HT-29 (cell line): ENCODE measurements at regions not wholly inside any gene's neighbourhood (a gene's known extent, or its start where the extent isn't known, plus 50 kb on each side); places are given as distances from the start of the nearest gene placed in this dataset.

Experiments used
- DNase-seq: peaks from one replicate; pipeline ENCODE4 v3.0.0-alpha.2; 2015; ENCODE audit warnings: low spot score

DNA sequence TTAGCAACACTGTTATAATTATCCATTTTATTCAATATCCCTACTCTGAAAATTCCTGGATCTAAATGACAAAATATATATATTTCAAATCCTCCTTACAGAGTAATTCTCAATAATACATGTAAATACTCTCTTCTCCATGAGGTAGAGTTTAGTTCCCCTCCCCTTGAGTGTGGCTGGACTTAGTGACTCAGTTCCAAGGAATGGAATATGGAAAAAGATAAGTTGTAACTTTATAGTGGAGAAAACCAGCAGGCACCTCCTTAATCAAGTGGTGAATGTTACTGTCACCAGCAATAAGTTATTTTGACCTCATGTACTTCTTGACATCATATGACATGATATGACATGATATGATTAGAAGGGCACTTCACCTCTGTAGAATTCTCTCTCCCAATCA, 302.0 kb downstream of the RAB28 start:
- no peak for DNase-seq

DNA sequence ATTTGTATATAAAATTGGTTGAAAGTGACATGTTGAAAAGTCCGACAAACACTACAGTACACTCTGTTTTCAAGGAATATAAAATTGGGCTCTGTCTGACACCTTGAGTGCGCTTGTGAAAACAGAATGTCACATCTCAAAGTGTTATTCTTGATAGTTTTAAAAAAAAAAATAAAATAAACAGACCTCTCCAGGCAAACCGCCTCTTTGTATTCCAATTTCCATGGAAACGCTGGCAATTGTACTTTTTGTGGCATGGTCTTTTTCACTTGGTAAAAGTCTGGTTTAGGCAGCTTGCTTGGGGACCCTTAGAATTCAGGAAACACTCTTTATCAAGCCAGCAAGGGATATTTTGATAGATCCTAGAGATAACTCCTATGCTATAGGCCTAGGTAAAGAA, 302.5 kb downstream of the RAB28 start:
- no peak for DNase-seq

DNA sequence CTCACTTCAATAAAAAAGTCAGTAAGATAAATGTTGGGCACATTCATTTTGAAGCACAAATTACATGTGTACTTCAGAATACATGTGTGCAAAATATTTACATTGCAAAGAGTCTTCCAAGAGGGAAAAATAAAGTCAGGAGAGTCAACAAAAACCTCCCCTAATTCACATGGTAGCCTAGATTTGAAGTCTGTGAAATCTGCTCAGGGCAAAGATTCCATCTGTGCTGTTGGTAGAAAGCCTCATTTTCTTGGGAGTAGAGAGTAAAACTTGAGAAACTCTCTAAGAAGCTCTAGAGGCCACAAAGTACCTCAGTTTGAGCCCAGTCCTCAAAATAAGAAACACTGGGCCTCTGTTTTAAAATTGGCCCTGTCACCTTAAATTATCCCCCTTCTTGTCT, 303.4 kb downstream of the RAB28 start:
- no peak for DNase-seq

DNA sequence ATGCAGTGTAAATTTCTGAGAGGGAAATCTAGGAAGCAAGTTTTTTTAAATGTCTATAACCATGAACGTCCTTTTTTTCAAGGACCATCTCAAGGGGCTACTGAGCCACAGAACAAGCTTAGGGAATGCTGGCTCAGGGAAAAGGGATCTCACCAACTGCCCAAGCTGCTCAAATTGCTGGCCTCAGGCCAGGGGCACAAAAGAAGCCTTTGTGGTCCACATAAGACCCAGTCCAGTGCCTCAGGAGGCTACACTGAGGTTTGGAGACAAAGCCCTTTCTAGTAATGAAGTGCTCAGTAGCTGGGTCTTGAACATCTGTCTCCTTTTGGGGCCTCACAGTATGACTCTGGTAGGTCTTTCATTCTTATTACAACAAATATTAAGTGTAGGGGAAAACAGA, 305.5 kb downstream of the RAB28 start:
- no peak for DNase-seq

DNA sequence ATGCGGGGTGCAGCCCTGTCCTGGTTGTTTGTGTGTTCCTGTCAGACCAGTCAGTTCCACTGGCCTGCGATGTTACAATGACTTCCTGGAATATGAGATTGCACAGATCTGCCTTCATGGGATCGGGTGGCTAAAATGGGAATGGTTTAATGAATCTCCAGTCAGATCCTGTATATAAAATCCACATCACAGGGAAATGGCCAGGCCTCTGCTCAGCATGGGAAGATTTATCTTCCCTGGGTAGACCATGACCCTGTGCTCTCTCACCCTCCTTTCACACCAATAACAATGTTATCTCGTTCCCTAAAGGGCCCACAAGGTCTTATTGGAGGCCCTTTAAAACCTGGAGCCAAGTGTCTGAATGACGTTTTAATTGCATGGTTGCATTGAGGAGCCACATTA, 307.4 kb downstream of the RAB28 start:
- DNase-seq, result no peak

DNA sequence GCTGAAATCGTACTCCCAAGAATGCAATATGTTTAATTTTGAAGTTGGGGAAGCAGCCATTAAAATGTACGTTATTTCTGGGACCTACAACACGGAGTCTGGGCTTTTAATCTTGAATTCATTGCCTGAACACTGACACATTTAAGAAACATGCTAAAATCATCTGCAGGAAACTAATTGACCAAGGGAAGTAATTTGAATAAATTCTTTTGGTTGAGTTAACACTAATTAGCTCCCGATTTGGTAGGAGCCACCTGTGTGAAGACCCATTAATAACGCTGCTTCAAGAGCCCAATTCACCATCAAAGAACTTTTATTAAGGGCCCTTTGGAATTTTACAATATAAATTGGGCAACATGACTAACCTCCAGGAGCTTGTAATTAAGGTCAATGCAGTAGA, 309.2 kb downstream of the RAB28 start:
- no peak for DNase-seq

DNA sequence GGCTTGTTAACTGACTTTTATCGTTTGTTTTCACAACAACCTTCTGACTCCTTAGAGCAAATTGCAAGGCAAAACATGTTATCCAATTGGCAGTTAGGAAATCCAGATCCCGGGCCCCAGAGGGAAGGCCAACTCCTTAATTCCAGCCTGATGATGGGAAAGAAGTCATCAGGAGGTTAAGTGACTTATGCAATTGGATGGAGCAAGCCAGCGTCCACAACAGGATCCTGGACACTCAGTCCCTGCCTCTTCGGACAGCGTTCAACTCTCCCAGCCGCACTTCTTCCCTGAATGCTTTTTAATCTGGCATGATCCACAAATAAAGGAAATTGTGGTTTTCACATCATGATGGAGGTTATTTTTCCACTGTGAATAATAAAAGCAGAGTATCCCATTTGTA, 310.1 kb downstream of the RAB28 start:
- no peak for DNase-seq

DNA sequence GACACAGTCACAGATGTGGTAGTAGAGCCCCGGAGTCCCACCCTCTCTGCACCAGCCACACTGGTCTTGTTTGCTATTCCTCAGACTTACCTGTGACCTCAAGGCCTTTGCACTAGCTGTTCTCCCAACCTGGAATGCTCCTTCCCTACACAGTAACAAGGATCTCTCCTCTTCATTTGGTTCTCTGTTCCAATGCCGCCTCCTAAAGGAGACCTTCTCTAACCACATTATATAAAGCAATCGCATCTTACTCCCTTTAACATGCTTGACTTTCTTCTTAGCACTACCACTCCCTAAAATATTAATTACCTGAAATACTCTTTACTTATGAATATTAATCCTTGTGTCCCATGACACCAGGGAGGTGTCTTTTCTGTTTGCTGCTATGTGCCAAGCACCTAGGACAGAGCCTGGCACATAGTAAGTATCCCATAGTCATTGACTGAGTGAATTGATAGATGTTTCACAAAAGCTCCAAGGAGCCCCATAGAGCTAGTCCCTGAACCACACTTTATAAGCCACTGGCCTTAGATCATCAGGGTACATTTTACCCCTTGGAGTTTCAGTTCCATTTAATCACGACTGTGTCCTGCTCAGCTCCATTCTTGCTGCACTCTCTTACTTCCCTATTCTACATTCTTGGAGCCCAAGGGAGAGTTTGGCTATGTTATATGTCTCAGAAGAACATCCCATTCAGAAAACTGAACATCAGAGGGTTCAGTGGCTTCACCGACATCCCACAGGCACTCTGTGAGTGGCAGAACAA, 312.7 kb downstream of the RAB28 start:
- no peak for DNase-seq

DNA sequence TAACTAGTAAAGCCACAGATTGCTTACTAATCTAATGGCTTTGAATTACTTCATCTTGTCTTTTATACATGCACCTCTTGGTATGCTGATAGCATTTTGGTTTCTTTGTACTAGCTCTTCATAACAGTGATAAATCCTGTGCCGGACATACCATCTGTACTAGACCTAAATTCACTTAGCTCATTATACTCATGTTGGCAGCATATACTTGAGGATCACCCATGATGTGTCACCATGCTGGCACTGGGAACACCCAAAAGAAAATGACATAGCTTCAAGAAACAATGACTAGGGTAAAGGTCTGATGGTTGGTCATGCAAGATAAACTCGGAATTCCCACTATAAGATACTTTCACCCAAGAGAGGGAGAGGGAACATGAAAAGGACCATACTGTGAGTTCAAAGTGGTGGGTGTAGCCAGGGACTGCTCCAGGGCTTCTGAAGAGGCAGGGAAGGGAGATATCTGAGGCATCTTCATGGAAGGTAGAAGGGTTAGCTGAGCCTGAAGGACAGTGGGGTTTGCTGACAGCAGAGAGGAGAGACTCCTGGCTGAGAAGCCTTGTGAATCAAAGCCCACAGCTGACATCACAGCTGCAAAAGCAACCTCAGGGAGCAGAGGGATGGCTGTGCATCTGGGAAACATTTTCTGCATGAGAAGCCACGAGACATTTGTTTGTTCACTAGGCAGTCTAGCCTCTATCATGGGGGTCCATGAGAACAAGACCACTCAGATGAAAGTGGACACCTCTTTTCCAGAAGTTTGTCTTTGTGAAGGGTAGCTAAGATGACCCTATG, 314.2 kb downstream of the RAB28 start:
- no peak for DNase-seq

DNA sequence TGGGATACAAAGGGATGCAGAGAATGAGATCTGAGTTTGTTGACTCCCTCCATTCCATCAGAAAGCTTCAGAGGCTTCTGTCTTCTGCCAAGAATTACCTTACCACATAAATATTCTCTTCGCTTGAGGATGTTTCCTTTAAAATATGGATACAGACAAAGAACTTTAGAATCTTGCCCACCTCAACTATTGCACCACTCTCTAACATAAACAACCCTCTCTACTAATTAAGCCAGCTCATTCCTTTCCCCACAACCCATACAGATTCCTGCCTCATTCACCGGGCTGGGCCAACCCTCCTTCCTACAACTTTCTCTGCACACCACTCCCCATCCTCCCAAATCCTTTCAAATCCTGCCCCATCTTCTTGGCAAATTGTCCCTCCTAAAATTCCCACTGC, 315.8 kb downstream of the RAB28 start:
- no peak for DNase-seq

DNA sequence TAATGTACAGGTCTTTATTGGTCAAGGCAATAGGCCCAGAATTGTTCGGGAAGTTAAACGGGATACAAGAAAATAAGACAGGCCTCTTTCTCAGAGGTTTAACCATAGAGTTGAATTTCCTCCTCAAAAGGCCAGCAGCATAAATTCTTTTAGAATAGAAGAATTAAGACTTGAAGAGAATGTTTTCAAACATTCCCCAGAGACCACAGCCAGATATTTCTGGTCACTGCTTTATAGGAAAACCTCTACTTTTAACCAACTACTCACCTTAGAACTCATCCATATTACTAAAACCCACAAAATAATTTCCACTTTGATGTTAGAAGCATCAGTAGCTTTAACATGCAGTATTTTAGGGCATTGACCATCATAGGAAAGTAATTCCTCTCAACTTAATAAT, 317.9 kb downstream of the RAB28 start:
- DNase-seq, result no peak

DNA sequence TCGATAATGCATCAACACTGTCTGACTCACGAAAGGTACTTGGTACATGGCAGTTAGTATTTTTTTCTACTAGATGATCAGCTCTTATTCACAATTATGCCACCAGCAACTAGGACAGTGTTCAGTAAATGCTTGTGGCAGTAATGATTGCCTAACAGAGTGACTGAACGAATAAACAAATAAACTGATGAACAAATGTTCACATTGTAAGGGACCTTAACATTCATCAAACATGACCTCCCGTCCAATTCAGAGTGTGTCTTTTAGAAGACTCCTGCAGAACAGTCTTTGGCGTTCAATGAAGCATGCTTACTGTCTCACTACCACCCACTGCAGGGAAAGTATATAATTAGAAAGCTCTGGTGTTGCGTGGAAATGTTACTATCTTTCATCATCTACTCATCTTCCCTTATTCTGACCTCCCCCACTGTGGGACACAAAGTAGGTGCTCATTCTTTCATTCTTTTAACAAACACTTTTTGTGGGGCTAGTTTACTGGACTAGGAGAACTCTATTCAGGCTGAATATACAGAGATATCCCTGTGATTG, 319.3 kb downstream of the RAB28 start:
- DNase-seq, result no peak

DNA sequence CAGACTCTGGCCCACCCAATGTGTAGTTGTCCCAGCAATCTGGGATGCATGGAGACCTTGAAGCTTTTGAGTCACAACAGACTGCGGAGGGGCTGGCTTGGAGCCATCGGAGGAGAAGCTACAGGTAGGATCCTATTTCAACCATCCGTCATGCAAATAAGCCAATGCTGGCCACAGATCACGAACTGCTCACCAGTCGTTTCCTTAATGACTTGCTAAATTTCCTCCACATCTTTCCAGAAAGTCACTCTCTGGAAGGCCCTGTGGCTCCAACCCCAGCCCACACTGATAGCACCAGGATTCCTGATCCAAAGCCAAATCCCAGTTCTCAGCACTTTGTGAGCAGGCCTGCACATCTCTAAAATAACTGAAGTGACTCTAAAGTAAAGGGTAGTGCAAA, 321.3 kb downstream of the RAB28 start:
- no peak for DNase-seq

DNA sequence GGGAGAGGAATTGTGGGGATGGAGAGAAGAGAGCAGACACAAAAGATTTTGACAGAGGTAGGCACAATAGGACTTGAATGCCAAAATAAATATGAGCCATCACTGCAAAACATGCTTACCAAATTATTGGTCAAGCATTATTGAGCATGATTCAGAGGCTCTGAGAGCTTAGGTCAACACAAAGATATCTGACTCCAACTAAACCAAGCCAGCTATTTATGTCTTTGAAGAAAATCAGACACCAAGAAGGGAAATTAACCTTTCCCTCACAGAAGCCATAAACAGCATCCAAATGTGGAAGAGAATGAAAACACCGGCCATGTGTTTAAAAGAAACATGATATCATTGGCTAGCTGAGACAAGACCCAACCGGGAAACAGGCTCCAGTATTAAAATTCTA, 323.2 kb downstream of the RAB28 start:
- DNase-seq, result no peak

DNA sequence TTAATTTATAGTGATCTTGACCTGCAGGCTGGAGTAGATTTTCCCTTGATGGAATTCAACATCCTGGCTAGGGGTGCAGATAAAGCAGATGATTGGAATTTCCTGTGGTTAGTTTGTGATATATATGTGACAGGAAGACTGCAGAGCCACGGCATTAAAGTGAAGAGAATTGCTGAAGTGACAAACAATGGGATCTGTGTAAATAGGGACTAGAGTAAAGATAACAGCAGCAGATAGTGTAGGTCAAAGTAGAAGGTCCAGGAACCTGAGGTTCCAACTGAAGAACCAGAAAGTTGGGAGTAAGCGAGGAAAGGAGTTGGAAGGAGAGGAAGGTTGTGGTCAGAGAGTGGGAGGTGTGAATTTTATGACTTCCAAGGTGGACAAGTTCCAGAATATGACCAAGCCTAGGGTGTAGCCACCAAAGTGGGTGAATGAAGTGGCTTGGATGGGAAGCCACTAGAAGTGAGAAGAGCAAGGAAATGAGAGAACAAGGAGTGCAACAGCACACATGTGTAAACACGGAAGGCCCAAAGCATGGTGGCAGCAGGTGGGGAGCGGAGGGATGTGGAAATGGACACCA, 325.0 kb downstream of the RAB28 start:
- peak; percentile 21 for DNase-seq

DNA sequence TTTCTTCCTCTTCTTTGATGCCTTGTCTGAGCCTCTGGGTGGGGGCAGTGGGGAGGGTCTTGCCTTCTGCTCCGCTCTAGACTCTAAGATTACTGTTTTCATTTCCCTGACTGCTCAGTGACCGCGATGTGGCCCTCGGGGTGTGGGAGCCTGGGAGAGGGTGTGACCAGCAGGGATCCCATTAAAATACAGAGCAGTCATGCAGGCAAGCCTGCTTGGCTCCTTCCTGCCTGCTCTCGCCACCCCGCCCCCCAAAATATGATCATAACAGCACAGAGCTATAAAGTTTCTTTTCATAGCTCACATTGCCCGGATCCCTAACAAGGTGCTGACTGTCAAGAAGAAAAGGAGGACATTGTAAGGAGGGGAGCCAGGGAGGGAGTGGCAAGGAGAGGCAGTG, 332.9 kb downstream of the RAB28 start:
- no peak for DNase-seq

DNA sequence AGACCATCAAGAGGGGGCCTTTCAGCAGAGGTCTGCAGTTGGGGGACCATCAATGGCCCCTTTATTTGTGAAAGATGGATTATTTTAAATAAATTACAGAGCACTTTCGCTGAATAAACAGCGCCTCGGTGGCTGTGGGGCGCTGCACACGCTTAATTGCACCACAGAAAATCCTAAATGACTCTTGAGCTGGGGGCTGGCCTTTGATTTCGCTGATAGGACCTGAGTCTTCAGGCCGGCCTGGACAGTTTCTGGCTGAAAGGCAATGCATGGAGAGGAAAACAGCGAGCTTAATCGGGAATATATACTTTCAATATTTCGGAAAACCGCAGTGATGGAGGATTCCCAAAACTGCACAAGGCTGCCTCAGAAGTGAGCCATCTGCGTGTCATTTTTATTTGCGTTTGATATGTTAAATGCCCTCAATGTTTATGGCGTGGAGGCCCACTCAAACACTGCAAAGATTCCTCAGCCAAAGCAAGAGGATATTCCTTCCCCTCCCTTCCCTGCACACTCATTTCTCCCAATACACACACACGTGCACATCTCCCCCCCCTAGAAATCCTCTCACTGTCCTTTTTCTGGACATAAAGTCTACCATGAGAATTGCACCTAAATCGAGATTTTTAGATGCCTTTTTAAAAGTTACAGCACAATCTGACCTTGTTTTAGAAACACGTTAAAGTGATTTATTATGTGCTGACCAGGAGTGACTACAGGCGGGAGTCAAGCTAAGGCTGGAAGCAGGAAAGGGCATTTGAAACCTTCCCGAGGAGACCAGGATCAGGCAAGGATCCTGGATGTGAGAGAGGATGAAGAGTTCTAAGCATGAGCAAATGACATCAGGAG, 340.7 kb downstream of the RAB28 start:
- no peak for DNase-seq

DNA sequence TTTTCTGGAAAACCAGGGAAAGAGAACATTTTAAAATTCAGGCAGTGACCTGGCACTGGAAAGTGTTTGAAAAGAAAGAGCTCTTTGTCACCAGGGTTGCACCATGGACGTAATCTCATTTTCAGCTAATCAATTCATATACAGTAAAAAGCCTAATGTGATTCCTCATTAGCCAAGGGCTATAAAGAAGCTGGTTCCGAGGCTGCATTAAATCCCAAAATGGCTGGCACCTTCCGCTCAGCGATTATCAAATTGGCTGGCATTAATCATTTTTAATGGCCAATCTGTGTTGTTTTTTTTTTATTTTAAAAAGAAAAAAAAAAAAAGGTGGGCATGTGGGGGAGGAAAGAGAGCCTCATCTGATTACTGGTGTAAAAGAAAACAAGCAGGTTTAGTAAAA, 341.4 kb downstream of the RAB28 start:
- DNase-seq, result no peak

DNA sequence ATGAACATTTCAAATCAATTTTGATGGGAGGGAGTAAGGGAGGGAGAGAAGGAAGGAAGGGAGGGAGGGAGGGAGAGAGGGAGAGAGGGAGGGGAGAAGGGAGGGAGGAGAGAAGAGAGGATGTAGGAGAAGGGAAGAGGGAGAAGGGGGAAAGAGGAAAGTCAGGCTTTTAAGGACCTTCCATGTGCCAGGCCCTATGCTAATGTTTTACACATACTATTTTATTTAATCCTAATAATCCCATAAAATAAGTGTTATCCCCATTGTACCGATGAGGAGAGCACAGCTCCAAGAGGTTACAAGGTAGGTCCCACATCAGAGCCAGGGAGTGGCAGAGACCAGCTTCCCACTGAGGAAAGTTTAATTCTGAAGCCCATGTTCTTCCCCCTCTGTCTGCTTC, 341.9 kb downstream of the RAB28 start:
- no peak for DNase-seq

DNA sequence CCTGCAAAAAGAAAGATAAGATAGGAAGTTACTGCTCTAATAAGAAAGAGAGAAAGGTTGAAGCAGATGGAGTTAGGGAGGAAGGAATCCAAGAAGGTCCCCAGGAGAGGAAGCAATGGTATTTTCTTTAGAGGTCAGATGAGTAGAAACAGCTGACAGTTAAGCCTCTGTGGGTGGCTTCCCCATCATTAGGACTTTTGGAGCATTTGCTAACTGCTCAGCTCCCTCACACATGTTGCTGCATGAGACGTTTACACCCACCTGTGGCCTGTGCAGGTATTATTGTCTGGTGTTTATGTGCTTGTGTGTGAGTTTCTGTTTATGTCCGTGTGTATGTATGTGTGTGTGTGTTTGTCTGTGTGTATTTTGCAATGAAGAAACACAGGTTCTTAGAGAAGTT, 346.8 kb downstream of the RAB28 start:
- DNase-seq, result no peak

DNA sequence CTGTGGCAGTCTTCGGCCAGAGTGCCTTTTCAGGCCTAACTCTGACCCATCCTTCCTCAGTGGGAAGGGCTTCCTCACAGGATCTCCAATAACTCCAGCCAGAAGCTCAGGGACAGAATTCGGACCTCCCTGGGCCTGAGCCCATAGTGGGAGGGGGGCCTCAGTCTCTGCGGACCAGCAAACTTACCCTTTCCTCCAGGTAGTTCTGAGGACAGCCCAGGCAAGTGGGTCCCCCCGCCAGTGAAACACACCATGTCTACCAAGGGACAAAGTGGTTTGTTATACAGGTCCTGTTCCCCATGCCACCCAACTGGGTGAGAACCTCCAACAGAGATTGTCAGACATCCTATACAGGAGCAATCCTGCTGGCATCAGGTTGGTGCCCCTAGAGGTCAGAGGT, 350.4 kb downstream of the RAB28 start:
- DNase-seq, result no peak

DNA sequence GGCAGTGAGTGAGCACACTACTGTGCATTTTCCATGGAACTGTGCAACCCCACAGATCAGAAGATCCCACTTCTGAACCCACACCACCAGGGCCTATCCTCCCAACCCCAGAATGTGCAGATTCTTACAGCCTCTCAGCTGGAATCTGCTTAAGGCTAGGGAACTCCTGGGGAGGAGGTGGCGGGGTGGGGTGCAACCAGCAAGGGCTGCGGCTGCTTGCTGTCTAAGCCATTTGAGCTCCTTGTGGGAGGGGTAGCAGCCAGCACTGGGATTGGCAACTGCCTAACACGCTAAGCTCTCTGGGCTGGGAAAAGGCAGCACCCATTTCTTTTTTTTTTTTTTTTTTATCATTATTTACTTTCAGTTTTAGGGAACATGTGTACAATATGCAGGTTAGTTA, 353.3 kb downstream of the RAB28 start:
- DNase-seq, result no peak
